OCI-LY3 (cell line): ENCODE measurements at regions not wholly inside any gene's neighbourhood (a gene's known extent, or its start where the extent isn't known, plus 50 kb on each side); places are given as distances from the start of the nearest gene placed in this dataset.

ENCODE experiments used
- CTCF ChIP-seq: fragments of 200-600, 300-600 bp; sonication (generic); IDR thresholded peaks from 2 replicates; pipeline ENCODE4 v1.5.1; 2014; ENCODE audit warnings: antibody characterized with exemption, low read length, low read depth
- EZH2phosphoT487 ChIP-seq: fragments of 200-600 bp; shearing (Covaris generic); IDR thresholded peaks from 2 replicates; pipeline ENCODE4 v1.6.1; 2018; ENCODE audit warnings: antibody characterized with exemption, mixed run types, low read depth

DNA sequence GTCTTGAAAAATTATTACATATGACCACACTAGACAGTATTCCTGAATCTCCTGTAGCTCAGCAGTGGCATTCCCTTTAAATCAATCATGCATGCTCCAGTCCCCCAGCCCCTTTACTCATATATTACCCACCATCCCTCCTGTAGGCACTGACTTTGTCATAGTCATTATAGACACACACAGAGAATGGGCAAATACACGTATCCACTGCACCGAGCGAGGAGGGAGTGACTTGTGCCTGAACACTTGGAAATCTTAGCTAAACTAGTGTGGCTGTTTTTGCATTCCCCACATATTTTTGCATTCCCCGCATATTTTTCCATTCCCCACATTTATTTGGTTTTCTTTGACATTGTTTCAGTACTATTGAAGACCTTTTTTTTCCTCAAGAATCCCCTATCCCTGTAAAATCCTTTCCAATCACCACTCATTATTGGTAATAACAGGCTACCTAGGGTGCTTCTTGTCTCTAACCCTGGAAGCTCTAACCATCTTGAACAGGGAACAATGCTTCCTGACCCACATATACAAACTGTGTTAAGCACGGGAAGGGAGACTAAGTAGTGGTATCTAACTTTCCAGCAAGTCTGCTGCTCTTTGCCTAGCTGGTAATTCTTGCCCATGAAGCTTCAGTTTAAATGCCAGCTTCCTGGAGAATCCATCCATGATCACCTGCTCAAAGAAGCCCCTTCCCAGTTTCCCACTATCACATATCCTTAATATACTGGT lies 534.4 kb upstream of the CAMK1G start:
- TF ChIP-seq CTCF (no peak), EZH2phosphoT487 (no peak)
